ENCODE measurements at regions not wholly inside any gene's neighbourhood (a gene's known extent, or its start where the extent isn't known, plus 50 kb on each side); places are given as distances from the start of the nearest gene placed in this dataset.

- no peak for TF ChIP-seq CTCF (IDR thresholded peaks at IDR 0.05; ENCODE audit: low read depth, low read length)
- no peak for TF ChIP-seq EZH2phosphoT487 (IDR thresholded peaks at IDR 0.05; ENCODE audit: low read depth)
These were observed 326.5 kb upstream of the PROX1 start for GRCh38 chr1:213661302-213661701.
